AG04450 (cell line): ENCODE measurements at regions not wholly inside any gene's neighbourhood (a gene's known extent, or its start where the extent isn't known, plus 50 kb on each side); places are given as distances from the start of the nearest gene placed in this dataset.

Experiments
- CTCF ChIA-PET: fragments of 300-600, 350-600 bp; formaldehyde crosslinking; extraction: SDS; loops from one replicate; lab custom pipeline; 2022; ENCODE audit warnings: antibody characterized with exemption, inconsistent platforms; lab: Charles Lee
- POLR2A ChIA-PET: fragments of 350-600 bp; formaldehyde crosslinking; extraction: SDS; loops from one replicate; lab custom pipeline; 2021; ENCODE audit warnings: antibody characterized with exemption, inconsistent platforms; lab: Yijun Ruan, JAX
- DNase-seq: peaks from one replicate; pipeline ENCODE4 v3.0.0-alpha.2; 2011; ENCODE audit warnings: low read depth, low spot score
- H3K27ac ChIP-seq: one replicate; pipeline ENCODE4 v1.5.1; 2012; ENCODE audit warnings: low read depth, low read length, control low read depth
- H3K27me3 ChIP-seq: one replicate; pipeline ENCODE4 v1.6.0; 2012; ENCODE audit warnings: low read length; ENCODE audit not compliant: control insufficient read depth, insufficient read depth
- H3K4me3 ChIP-seq: 2 replicates; pipeline ENCODE4 v1.5.1; 2011; ENCODE audit warnings: mild to moderate bottlenecking, low read depth, low read length, control low read depth
- H3K9me3 ChIP-seq: 2 replicates; pipeline ENCODE4 v1.5.1; 2012; ENCODE audit warnings: low read length; ENCODE audit not compliant: control insufficient read depth, insufficient read depth
- TF ChIP-seq, protein P1 (sequence below): IDR thresholded peaks from 2 replicates; pipeline ENCODE4 v1.5.1; 2011; ENCODE audit warnings: low read depth, low read length, control low read depth, inconsistent platforms

DNA sequence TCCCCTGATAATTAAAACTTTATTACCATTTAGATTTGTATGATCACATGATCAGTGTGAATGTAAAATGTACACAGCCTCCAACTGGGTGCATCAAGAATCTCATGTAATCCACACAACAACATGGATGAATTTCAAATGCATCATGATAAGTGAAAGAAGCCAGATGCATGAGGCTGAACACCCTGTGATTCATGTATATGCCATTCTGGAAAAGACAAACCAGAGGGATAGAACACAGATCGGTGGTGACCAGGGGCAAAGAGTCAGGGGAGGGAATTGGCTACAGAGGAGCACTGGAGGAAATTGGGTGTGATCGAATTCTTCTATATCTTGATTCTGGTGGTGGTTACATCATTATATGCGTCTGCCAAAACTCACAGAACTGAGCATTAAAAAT, 170.7 kb upstream of the SLC24A3 start:
- Histone ChIP-seq H3K27ac (no peak overlapping the region), H3K27me3 (no peaks in the 10 kb centered on the region), H3K9me3 (peaks cover 10% of the 10 kb centered on the region), H3K4me3 (no peak overlapping the region)
- ChIA-PET POLR2A (no interaction called here), CTCF (no interaction called here)
- TF ChIP-seq, protein P1, sequence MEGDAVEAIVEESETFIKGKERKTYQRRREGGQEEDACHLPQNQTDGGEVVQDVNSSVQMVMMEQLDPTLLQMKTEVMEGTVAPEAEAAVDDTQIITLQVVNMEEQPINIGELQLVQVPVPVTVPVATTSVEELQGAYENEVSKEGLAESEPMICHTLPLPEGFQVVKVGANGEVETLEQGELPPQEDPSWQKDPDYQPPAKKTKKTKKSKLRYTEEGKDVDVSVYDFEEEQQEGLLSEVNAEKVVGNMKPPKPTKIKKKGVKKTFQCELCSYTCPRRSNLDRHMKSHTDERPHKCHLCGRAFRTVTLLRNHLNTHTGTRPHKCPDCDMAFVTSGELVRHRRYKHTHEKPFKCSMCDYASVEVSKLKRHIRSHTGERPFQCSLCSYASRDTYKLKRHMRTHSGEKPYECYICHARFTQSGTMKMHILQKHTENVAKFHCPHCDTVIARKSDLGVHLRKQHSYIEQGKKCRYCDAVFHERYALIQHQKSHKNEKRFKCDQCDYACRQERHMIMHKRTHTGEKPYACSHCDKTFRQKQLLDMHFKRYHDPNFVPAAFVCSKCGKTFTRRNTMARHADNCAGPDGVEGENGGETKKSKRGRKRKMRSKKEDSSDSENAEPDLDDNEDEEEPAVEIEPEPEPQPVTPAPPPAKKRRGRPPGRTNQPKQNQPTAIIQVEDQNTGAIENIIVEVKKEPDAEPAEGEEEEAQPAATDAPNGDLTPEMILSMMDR: no peak
- DNase-seq: no peak

GRCh38 chr20:19045371-19045770, 167.1 kb upstream of the SLC24A3 start:
- no peaks in the 10 kb centered on the region for H3K27me3 ChIP-seq
- H3K27ac ChIP-seq: no peak overlapping the region
- ChIA-PET CTCF (no interaction called here), POLR2A (no interaction called here)
- DNase-seq: no peak
- H3K9me3 ChIP-seq: peaks cover 18% of the 10 kb centered on the region
- TF ChIP-seq, protein P1: no peak
- H3K4me3 ChIP-seq: no peak overlapping the region

GRCh38 chr20:19047040-19047950, 165.1 kb upstream of the SLC24A3 start:
- DNase-seq: no peak
- H3K27ac ChIP-seq: no peak overlapping the region
- peaks cover 25% of the 10 kb centered on the region for H3K9me3 ChIP-seq
- no peak overlapping the region for H3K4me3 ChIP-seq
- TF ChIP-seq, protein P1: no peak
- ChIA-PET CTCF (no interaction called here), POLR2A (no interaction called here)
- no peaks in the 10 kb centered on the region for H3K27me3 ChIP-seq

DNA sequence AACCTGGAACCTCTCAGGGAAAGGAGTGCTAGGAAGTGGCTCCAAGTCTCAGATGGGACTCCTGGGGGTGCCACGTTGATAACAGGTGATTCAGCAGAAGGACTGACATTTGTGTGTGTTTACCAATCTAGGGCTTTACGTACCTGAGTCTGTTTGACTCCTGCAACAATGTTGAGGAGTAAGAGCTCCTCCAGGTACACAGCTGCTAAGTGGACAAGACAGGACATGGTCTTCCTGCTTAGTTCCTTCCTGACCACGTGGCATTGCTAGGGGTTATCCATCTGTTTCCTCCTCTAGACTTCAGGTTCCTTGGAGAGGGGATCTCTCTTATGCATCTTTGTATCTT, 164.5 kb upstream of the SLC24A3 start:
- H3K4me3 ChIP-seq: no peak overlapping the region
- POLR2A ChIA-PET: no interaction called here
- no peaks in the 10 kb centered on the region for H3K27me3 ChIP-seq
- H3K27ac ChIP-seq: no peak overlapping the region
- TF ChIP-seq, protein P1: no peak
- peaks cover 26% of the 10 kb centered on the region for H3K9me3 ChIP-seq
- DNase-seq: no peak
- CTCF ChIA-PET: no interaction called here

DNA sequence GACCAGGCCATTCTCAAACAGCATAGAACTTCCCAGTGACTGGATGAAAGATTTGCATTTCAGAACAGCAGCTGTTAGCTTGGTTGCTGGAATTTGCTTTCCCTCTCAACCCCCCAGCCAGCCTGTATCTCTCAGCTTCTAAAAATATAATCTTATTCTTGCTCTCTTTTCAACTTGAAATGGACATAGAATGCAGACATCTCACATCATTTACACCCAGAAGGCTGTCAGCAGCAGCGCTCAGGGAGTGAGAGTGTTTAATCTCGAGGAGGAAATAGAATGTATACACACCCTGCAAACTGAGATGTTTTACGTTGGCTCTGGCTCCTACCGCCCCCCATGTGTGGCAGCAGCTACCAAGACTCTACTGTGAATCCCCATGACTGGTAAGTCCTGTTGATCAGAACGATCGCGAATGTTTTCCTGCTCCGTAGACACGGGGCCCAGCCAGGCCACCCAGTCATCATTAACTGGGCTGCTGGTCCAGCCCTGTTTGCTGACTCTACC, 163.4 kb upstream of the SLC24A3 start:
- no peaks in the 10 kb centered on the region for H3K27me3 ChIP-seq
- TF ChIP-seq, protein P1: no peak
- CTCF ChIA-PET: no interaction called here
- DNase-seq: no peak
- no peak overlapping the region for H3K4me3 ChIP-seq
- no peak overlapping the region for H3K27ac ChIP-seq
- peaks cover 36% of the 10 kb centered on the region for H3K9me3 ChIP-seq
- POLR2A ChIA-PET: no interaction called here
